Fibroblast of villous mesenchyme (primary cell): ENCODE measurements at regions not wholly inside any gene's neighbourhood (a gene's known extent, or its start where the extent isn't known, plus 50 kb on each side); places are given as distances from the start of the nearest gene placed in this dataset.
"Not testable (repeated sequence)": the region's sequence is repeated elsewhere in the genome, so short reads cannot be mapped to it uniquely, and the experiment has no call there.

Source experiments
- DNase-seq: peaks from one replicate; pipeline ENCODE4 v3.0.0-alpha.2; 2010; ENCODE audit warnings: low read depth
- H3K4me3 ChIP-seq: 2 replicates; pipeline ENCODE4 v1.5.1; 2011; ENCODE audit warnings: low read depth, mild to moderate bottlenecking, low read length
- TF ChIP-seq, protein P1 (sequence below): IDR thresholded peaks from 2 replicates; pipeline ENCODE4 v1.5.1; 2012; ENCODE audit warnings: low read depth, mild to moderate bottlenecking, low read length; ENCODE audit not compliant: insufficient read depth

DNA sequence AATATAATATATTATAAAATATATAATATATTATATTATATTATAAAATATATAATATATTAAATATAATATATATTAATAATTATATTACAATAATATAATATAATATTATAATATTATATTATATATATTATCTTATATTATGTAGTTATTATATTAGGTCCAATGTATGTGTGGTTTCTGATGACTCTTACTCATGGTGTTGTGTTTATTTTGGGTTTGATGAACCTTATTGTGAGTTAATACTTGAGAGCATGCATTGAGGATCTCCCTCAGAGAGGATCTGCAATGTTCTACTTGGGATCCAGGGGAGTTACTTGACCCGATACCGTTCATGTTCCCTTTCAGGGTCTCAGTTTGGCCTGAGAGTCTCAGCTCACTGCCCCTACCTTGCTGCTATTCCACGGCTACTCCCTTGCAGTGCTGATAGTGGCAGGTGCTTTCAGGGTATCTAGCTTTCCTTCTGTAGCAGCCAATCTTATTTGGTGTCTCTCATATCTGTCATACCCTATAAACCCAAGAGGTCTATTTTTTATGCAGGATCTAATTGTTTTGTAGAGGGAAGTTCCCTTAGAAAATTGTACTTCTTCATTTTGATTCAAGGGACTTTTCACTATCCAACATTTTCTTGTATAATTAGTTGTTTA lies 89.1 kb upstream of the ZDHHC17 start:
- H3K4me3 ChIP-seq: no peak overlapping the region
- TF ChIP-seq, protein P1, sequence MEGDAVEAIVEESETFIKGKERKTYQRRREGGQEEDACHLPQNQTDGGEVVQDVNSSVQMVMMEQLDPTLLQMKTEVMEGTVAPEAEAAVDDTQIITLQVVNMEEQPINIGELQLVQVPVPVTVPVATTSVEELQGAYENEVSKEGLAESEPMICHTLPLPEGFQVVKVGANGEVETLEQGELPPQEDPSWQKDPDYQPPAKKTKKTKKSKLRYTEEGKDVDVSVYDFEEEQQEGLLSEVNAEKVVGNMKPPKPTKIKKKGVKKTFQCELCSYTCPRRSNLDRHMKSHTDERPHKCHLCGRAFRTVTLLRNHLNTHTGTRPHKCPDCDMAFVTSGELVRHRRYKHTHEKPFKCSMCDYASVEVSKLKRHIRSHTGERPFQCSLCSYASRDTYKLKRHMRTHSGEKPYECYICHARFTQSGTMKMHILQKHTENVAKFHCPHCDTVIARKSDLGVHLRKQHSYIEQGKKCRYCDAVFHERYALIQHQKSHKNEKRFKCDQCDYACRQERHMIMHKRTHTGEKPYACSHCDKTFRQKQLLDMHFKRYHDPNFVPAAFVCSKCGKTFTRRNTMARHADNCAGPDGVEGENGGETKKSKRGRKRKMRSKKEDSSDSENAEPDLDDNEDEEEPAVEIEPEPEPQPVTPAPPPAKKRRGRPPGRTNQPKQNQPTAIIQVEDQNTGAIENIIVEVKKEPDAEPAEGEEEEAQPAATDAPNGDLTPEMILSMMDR: no peak
- no peak for DNase-seq

- not testable (repeated sequence) for DNase-seq, H3K4me3 ChIP-seq
These were observed 87.7 kb upstream of the ZDHHC17 start for GRCh38 chr12:76676261-76676660.

DNA sequence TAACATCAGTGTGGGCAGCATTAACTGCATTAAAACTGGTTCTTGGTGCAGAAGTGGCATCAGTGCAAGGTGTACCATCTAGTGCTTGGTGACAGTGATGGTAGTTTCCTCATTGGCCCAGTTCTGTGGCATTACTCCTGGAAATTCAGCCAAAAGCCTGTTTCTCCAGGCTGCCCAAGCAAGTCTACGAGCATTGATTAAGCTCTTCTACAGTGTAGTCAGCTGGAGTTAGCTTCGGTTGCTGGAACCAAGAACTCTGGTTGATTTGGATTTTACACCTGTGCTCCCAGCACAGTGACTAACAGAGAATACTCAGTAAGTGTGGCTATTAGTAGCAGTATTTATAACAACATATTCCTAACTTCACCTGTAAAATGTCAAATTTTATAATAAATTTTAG lies 84.9 kb upstream of the ZDHHC17 start:
- no peak overlapping the region for H3K4me3 ChIP-seq
- TF ChIP-seq, protein P1: no peak
- no peak for DNase-seq

DNA sequence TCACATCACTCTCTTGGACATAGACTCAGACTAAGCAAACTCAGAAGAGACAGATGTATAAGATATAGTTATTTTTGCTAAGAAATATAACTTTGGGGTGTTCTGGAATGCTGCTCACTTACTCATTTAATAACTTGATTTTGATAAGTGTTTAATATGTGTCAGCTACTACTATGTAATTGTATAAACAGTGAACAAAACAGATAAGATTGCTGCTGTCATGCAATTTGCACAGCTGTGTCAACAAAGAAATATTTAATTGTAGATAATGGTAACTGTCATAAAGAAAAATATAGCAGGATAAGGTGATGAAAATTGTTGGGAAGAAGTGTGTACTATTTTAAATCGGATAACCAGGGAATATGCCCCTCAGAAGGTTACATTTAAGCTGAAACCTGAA lies 84.1 kb upstream of the ZDHHC17 start:
- TF ChIP-seq, protein P1: no peak
- DNase-seq: no peak
- no peak overlapping the region for H3K4me3 ChIP-seq

DNA sequence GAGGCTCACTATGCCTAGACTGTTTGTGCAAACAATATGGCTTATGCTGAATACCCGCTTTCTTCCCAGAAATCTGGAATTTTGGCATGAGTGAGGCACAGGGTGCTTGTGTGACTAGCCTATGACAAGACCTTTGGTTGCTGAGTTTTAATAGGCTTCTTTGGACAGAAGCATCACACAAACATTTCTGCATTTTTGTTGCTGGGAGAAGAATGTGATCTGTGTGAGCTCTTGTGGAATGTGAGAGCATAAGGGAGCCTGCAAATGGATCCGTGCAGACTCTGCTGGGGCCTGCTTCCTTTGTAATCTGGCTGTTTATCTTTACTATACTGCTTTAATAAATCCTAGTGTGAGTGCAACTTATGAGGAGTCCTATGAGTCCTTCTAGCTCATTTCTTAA lies 83.0 kb upstream of the ZDHHC17 start:
- peak; percentile 58 for DNase-seq
- H3K4me3 ChIP-seq: no peak overlapping the region
- TF ChIP-seq, protein P1: no peak

DNA sequence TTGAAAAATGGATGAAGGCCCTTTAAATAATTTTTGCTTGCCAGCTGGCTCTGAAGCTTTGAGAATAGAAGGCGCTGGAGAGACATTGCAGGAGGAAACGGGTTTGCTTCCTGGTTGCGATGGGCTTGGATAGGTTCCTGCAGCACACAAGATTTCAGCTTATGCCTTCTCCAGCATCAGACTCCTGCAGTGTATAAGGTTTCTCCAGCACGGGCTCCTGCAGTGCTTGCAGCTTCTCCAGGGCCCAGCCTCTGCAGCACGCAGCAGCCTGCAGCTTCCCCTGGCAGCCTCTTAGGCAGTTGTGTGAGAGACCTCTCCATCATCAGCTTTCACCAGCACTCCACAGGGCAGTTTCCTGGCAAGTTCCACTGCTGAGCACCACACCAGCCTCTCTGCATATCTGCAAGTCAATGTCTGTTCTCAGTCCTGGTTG lies 78.7 kb upstream of the ZDHHC17 start:
- H3K4me3 ChIP-seq: no peak overlapping the region
- DNase-seq: peak; percentile 22

DNA sequence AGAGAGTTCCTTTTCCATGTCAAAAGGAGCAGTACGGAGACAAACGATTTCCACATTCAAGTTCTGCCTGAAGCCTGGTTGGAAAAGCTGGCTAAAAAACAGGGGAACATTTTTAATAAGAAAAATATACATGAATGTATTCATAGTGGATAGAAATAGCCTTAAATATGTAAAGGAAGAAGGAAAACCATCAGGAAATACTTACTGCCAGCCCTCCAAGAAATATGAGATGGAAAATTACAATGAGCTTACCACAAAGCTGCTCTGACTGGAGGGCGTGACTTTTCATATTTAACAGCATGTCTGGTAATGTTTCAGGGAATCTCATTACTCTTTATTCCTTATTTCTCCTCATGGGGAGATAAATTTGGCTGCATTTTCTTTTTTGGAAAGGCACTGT lies 75.9 kb upstream of the ZDHHC17 start:
- H3K4me3 ChIP-seq: no peak overlapping the region
- TF ChIP-seq, protein P1: no peak
- peak; percentile 50 for DNase-seq

More for the DNA sequence above, 78.7 kb upstream of the ZDHHC17 start:
- TF ChIP-seq, protein P1: no peak
